HG02763 (cell line): ENCODE measurements at regions not wholly inside any gene's neighbourhood (a gene's known extent, or its start where the extent isn't known, plus 50 kb on each side); places are given as distances from the start of the nearest gene placed in this dataset.
"Not testable (repeated sequence)": the region's sequence is repeated elsewhere in the genome, so short reads cannot be mapped to it uniquely, and the experiment has no call there.

Experiments
- ATAC-seq: cut with Tn5 transposase; IDR thresholded peaks from one replicate; pipeline ENCODE4 v1.9.1; 2021; ENCODE audit warnings: mild to moderate bottlenecking, moderate library complexity; ENCODE audit not compliant: unreplicated experiment

GRCh38 chr2:84223191-84223590, 235.9 kb downstream of the SUCLG1 start:
- ATAC-seq: no peak

GRCh38 chr2:84221102-84221501, 238.0 kb downstream of the SUCLG1 start:
- not testable (repeated sequence) for ATAC-seq

- ATAC-seq: no peak
Observed at GRCh38 chr2:84217456-84217855, 241.6 kb downstream of the SUCLG1 start.

GRCh38 chr2:84214455-84214854, 244.6 kb downstream of the SUCLG1 start:
- ATAC-seq: no peak

GRCh38 chr2:84212611-84213314, 246.3 kb downstream of the SUCLG1 start:
- ATAC-seq: no peak

GRCh38 chr2:84209941-84210340, 249.1 kb downstream of the SUCLG1 start:
- ATAC-seq: no peak

- ATAC-seq: no peak
Observed at GRCh38 chr2:84204995-84205394, 254.1 kb downstream of the SUCLG1 start.

- no peak for ATAC-seq
Observed at GRCh38 chr2:84202166-84202565, 256.9 kb downstream of the SUCLG1 start.

- ATAC-seq: no peak
Observed at GRCh38 chr2:84201158-84201557, 257.9 kb downstream of the SUCLG1 start.

GRCh38 chr2:84197901-84198300, 261.2 kb downstream of the SUCLG1 start:
- ATAC-seq: no peak

GRCh38 chr2:84194949-84195644, 264.0 kb downstream of the SUCLG1 start:
- no peak for ATAC-seq

GRCh38 chr2:84194181-84194580, 264.9 kb downstream of the SUCLG1 start:
- ATAC-seq: no peak

GRCh38 chr2:84187258-84187657, 271.8 kb downstream of the SUCLG1 start:
- no peak for ATAC-seq

GRCh38 chr2:84181927-84182326, 277.2 kb downstream of the SUCLG1 start:
- no peak for ATAC-seq

- no peak for ATAC-seq
Observed at GRCh38 chr2:84177733-84178132, 281.3 kb downstream of the SUCLG1 start.

GRCh38 chr2:84175970-84176369, 283.1 kb downstream of the SUCLG1 start:
- no peak for ATAC-seq

- no peak for ATAC-seq
Observed at GRCh38 chr2:84175340-84175739, 283.7 kb downstream of the SUCLG1 start.

GRCh38 chr2:84173041-84173440, 286.0 kb downstream of the SUCLG1 start:
- no peak for ATAC-seq

GRCh38 chr2:84170979-84171378, 288.1 kb downstream of the SUCLG1 start:
- ATAC-seq: no peak

- ATAC-seq: no peak
Observed at GRCh38 chr2:84169871-84170270, 289.2 kb downstream of the SUCLG1 start.

GRCh38 chr2:84168552-84168951, 290.5 kb downstream of the SUCLG1 start:
- not testable (repeated sequence) for ATAC-seq

GRCh38 chr2:84165256-84165655, 293.8 kb downstream of the SUCLG1 start:
- ATAC-seq: no peak

GRCh38 chr2:84160453-84160852, 298.6 kb downstream of the SUCLG1 start:
- no peak for ATAC-seq
